CD14-positive monocyte (primary cell): ENCODE measurements at regions not wholly inside any gene's neighbourhood (a gene's known extent, or its start where the extent isn't known, plus 50 kb on each side); places are given as distances from the start of the nearest gene placed in this dataset.

Source experiments
- DNase-seq, 3 donors: peaks; one replicate each; pipeline ENCODE4 v3.0.0-alpha.2; 2011 to 2022
- H2AFZ ChIP-seq: 2 replicates; pipeline ENCODE4 v1.6.0; 2012; ENCODE audit warnings: mild to moderate bottlenecking, low read depth, low read length, inconsistent platforms; ENCODE audit not compliant: insufficient read depth, poor library complexity, severe bottlenecking
- H3K27ac ChIP-seq, 2 donors: 1 replicate in 1 of 2; 2 replicates in 1 of 2; pipeline ENCODE4 v1.5.1; 2012 to 2013; ENCODE audit warnings: low read length in 2 of 2, control low read depth in 1 of 2, inconsistent platforms in 1 of 2, low read depth in 1 of 2, mild to moderate bottlenecking in 1 of 2
- H3K27me3 ChIP-seq, 2 donors: one replicate each; pipeline versions ENCODE4 v1.6.0 to v1.6.1; 2011 to 2013; ENCODE audit warnings: low read length in 2 of 2; ENCODE audit not compliant: control insufficient read depth in 2 of 2, insufficient read depth in 2 of 2
- H3K36me3 ChIP-seq, 2 donors: replicated peaks in 1 of 2; 1 replicate in 1 of 2; 2 replicates in 1 of 2; pipeline versions ENCODE4 v1.5.1 to v1.6.1; 2012 to 2013; ENCODE audit warnings: low read length in 2 of 2, control low read depth in 1 of 2, inconsistent platforms in 1 of 2, mild to moderate bottlenecking in 1 of 2; ENCODE audit not compliant: insufficient read depth in 2 of 2, control insufficient read depth in 1 of 2
- H3K4me1 ChIP-seq, 2 donors: 1 replicate in 1 of 2; 2 replicates in 1 of 2; pipeline versions ENCODE4 v1.5.1 to v1.6.1; 2012 to 2013; ENCODE audit warnings: low read length in 2 of 2, control low read depth in 1 of 2, inconsistent platforms in 1 of 2, mild to moderate bottlenecking in 1 of 2, moderate library complexity in 1 of 2; ENCODE audit not compliant: insufficient read depth in 2 of 2, control insufficient read depth in 1 of 2
- H3K4me2 ChIP-seq: replicated peaks from 2 replicates; pipeline ENCODE3; 2012; ENCODE audit warnings: low read length, moderate library complexity, mild to moderate bottlenecking; ENCODE audit not compliant: poor library complexity, severe bottlenecking; ENCODE audit errors: extremely low read depth
- H3K4me3 ChIP-seq, 3 experiments: fragments of 200-600 bp in 1 of 3; sonication (generic) in 1 of 3; replicated peaks in 1 of 3; 1 replicate in 2 of 3; 2 replicates in 1 of 3; pipeline ENCODE4 v1.5.1; 2011 to 2013; ENCODE audit warnings: low read length in 3 of 3, mild to moderate bottlenecking in 3 of 3, control low read depth in 2 of 3, low read depth in 2 of 3, inconsistent platforms in 1 of 3, moderate library complexity in 1 of 3
- H3K79me2 ChIP-seq: 2 replicates; pipeline ENCODE4 v1.6.0; 2012; ENCODE audit warnings: mild to moderate bottlenecking, control low read depth, inconsistent platforms, low read length, moderate library complexity; ENCODE audit not compliant: insufficient read depth
- H3K9ac ChIP-seq: 2 replicates; pipeline ENCODE4 v1.6.0; 2017; ENCODE audit warnings: low read length, mild to moderate bottlenecking; ENCODE audit not compliant: insufficient read depth, poor library complexity, severe bottlenecking
- H3K9me3 ChIP-seq, 2 donors: replicated peaks in 1 of 2; 1 replicate in 1 of 2; 2 replicates in 1 of 2; pipeline versions ENCODE4 v1.5.1 to v1.6.1; 2012 to 2013; ENCODE audit warnings: low read length in 2 of 2, control low read depth in 1 of 2; ENCODE audit not compliant: control insufficient read depth in 1 of 2, insufficient read depth in 1 of 2
- H4K20me1 ChIP-seq: 2 replicates; pipeline ENCODE4 v1.6.0; 2012; ENCODE audit warnings: mild to moderate bottlenecking, low read length, control low read depth, moderate library complexity; ENCODE audit not compliant: insufficient read depth
- H3K27ac Mint-ChIP-seq, 7 donors: one replicate each; pipeline ENCODE4 v1.8.0; 2020; ENCODE audit warnings: mild to moderate bottlenecking in 7 of 7, mixed read lengths in 7 of 7, moderate library complexity in 6 of 7, inconsistent platforms in 2 of 7
- H3K27me3 Mint-ChIP-seq, 3 donors: one replicate each; pipeline ENCODE4 v1.8.0; 2021 to 2022; ENCODE audit warnings: low read depth in 3 of 3, mild to moderate bottlenecking in 3 of 3, mixed read lengths in 3 of 3, moderate library complexity in 3 of 3, inconsistent platforms in 1 of 3
- H3K36me3 Mint-ChIP-seq, 2 donors: one replicate each; pipeline ENCODE4 v1.8.0; 2020; ENCODE audit warnings: mixed read lengths in 2 of 2, inconsistent platforms in 1 of 2, mild to moderate bottlenecking in 1 of 2
- H3K4me1 Mint-ChIP-seq: one replicate; pipeline ENCODE4 v1.8.0; 2020; ENCODE audit warnings: mild to moderate bottlenecking, mixed read lengths
- H3K4me3 Mint-ChIP-seq, 2 donors: one replicate each; pipeline ENCODE4 v1.8.0; 2020; ENCODE audit warnings: mild to moderate bottlenecking in 2 of 2, mixed read lengths in 2 of 2, moderate library complexity in 1 of 2
- H3K9me3 Mint-ChIP-seq, 7 donors: one replicate each; pipeline ENCODE4 v1.8.0; 2020 to 2022; ENCODE audit warnings: mixed read lengths in 7 of 7, mild to moderate bottlenecking in 6 of 7, moderate library complexity in 6 of 7, inconsistent platforms in 2 of 7
- WGBS: methylation state at CpG from one replicate; pipeline ENCODE4 v1.1.5; 2013; ENCODE audit warnings: missing lambda C conversion rate; ENCODE audit not compliant: insufficient coverage; 5-methylcytosine and 5-hydroxymethylcytosine counted together
- intact Hi-C, 2 donors: fragments of 100-400 bp; cut with micrococcal nuclease; formaldehyde crosslinking; loops; one replicate each; pipeline versions ENCODE4 v1.15.0 to v1.15.1; 2023
- TF ChIP-seq, protein P1 (sequence below): fragments of 200-600 bp; IDR thresholded peaks from one replicate; pipeline ENCODE4 v1.8.0; 2022; ENCODE audit warnings: antibody characterized with exemption, mild to moderate bottlenecking

- H3K27me3 Mint-ChIP-seq, result no peaks in the 10 kb centered on the region
- no peaks in the 10 kb centered on the region for H3K27me3 ChIP-seq
- no peak overlapping the region for H3K4me2 ChIP-seq
- WGBS, result no CpG with 5 or more reads among the region's 1 CpG
- H4K20me1 ChIP-seq, result no peaks in the 10 kb centered on the region
- H3K27ac ChIP-seq, result no peak overlapping the region
- H3K9me3 Mint-ChIP-seq, result peaks cover 0 to 3% (median 0%) of the 10 kb centered on the region in 7 donors
- H3K4me1 ChIP-seq, result no peaks in the 10 kb centered on the region
- H3K27ac Mint-ChIP-seq, result no peak overlapping the region
- no peaks in the 10 kb centered on the region for H3K9me3 ChIP-seq
- H3K36me3 ChIP-seq, result no peaks in the 10 kb centered on the region
- no peaks in the 10 kb centered on the region for H3K36me3 Mint-ChIP-seq
- H3K4me3 ChIP-seq, result no peak overlapping the region
- H3K4me3 Mint-ChIP-seq, result no peak overlapping the region
- H3K9ac ChIP-seq, result no peak overlapping the region
- TF ChIP-seq, protein P1, sequence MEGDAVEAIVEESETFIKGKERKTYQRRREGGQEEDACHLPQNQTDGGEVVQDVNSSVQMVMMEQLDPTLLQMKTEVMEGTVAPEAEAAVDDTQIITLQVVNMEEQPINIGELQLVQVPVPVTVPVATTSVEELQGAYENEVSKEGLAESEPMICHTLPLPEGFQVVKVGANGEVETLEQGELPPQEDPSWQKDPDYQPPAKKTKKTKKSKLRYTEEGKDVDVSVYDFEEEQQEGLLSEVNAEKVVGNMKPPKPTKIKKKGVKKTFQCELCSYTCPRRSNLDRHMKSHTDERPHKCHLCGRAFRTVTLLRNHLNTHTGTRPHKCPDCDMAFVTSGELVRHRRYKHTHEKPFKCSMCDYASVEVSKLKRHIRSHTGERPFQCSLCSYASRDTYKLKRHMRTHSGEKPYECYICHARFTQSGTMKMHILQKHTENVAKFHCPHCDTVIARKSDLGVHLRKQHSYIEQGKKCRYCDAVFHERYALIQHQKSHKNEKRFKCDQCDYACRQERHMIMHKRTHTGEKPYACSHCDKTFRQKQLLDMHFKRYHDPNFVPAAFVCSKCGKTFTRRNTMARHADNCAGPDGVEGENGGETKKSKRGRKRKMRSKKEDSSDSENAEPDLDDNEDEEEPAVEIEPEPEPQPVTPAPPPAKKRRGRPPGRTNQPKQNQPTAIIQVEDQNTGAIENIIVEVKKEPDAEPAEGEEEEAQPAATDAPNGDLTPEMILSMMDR, result no peak
- DNase-seq, result no peak
- no peaks in the 10 kb centered on the region for H3K79me2 ChIP-seq
- H3K4me1 Mint-ChIP-seq, result peaks cover 2% of the 10 kb centered on the region
- intact Hi-C loops, result no loop called here
- H2AFZ ChIP-seq, result no peak overlapping the region
Observed at GRCh38 chr3:88617283-88617682, 467.5 kb downstream of the C3orf38 start.

- Histone ChIP-seq H3K36me3 (no peaks in the 10 kb centered on the region), H3K27me3 (no peaks in the 10 kb centered on the region), H4K20me1 (no peaks in the 10 kb centered on the region), H2AFZ (no peak overlapping the region), H3K4me1 (no peaks in the 10 kb centered on the region), H3K4me3 (no peak overlapping the region), H3K27ac (no peak overlapping the region), H3K9me3 (no peaks in the 10 kb centered on the region), H3K9ac (no peak overlapping the region), H3K79me2 (no peaks in the 10 kb centered on the region), H3K4me2 (no peak overlapping the region)
- H3K4me1 Mint-ChIP-seq, result peaks cover 2% of the 10 kb centered on the region
- DNase-seq, result no peak
- H3K27me3 Mint-ChIP-seq, result no peaks in the 10 kb centered on the region
- TF ChIP-seq, protein P1, result no peak
- peaks cover 0 to 3% (median 0%) of the 10 kb centered on the region in 7 donors for H3K9me3 Mint-ChIP-seq
- intact Hi-C loops, result no loop called here
- 93% methylated on average over 2 of the region's 7 CpGs for WGBS
- no peak overlapping the region for H3K27ac Mint-ChIP-seq
- no peak overlapping the region for H3K4me3 Mint-ChIP-seq
- H3K36me3 Mint-ChIP-seq, result no peaks in the 10 kb centered on the region
Observed at GRCh38 chr3:88618021-88618645, 468.4 kb downstream of the C3orf38 start.
